Hematopoietic multipotent progenitor cell treated with erythropoietin and hydrocortisone succinate and interleukin-3 and kit ligand, for 15 days (in vitro differentiated cells): ENCODE measurements at regions not wholly inside any gene's neighbourhood (a gene's known extent, or its start where the extent isn't known, plus 50 kb on each side); places are given as distances from the start of the nearest gene placed in this dataset.

ENCODE experiments used
- DNase-seq: peaks from one replicate; pipeline ENCODE4 v3.0.0-alpha.2; 2015; ENCODE audit warnings: low spot score

GRCh38 chrX:113726898-113727297, 857.0 kb upstream of the HTR2C start:
- DNase-seq, result no peak

GRCh38 chrX:113726466-113726865, 857.4 kb upstream of the HTR2C start:
- no peak for DNase-seq

GRCh38 chrX:113726009-113726408, 857.9 kb upstream of the HTR2C start:
- DNase-seq, result no peak

GRCh38 chrX:113699939-113700338, 859.3 kb upstream of the AMOT start:
- DNase-seq, result no peak

- DNase-seq, result no peak
These were observed 834.6 kb upstream of the AMOT start for GRCh38 chrX:113675278-113675677.

GRCh38 chrX:113651306-113651705, 810.7 kb upstream of the AMOT start:
- DNase-seq, result no peak

GRCh38 chrX:113644426-113644825, 803.8 kb upstream of the AMOT start:
- no peak for DNase-seq

- DNase-seq, result no peak
These were observed 793.9 kb upstream of the AMOT start for GRCh38 chrX:113634565-113634964.

- no peak for DNase-seq
These were observed 788.7 kb upstream of the AMOT start for GRCh38 chrX:113629326-113629725.

- no peak for DNase-seq
These were observed 753.7 kb upstream of the AMOT start for GRCh38 chrX:113594123-113594841.

- no peak for DNase-seq
These were observed 745.8 kb upstream of the AMOT start for GRCh38 chrX:113586281-113586898.

GRCh38 chrX:113580486-113580885, 739.9 kb upstream of the AMOT start:
- DNase-seq, result no peak

GRCh38 chrX:113558576-113558975, 717.9 kb upstream of the AMOT start:
- DNase-seq, result no peak

- no peak for DNase-seq
These were observed 711.3 kb upstream of the AMOT start for GRCh38 chrX:113551919-113552318.

GRCh38 chrX:113548308-113549015, 707.8 kb upstream of the AMOT start:
- no peak for DNase-seq

- DNase-seq, result no peak
These were observed 704.4 kb upstream of the AMOT start for GRCh38 chrX:113545040-113545439.

GRCh38 chrX:113539599-113540356, 699.1 kb upstream of the AMOT start:
- DNase-seq, result no peak

GRCh38 chrX:113529426-113530013, 688.9 kb upstream of the AMOT start:
- DNase-seq, result no peak

GRCh38 chrX:113522814-113523213, 682.2 kb upstream of the AMOT start:
- no peak for DNase-seq

GRCh38 chrX:113514906-113515305, 674.3 kb upstream of the AMOT start:
- no peak for DNase-seq

GRCh38 chrX:113512700-113513395, 672.2 kb upstream of the AMOT start:
- no peak for DNase-seq

- no peak for DNase-seq
These were observed 670.0 kb upstream of the AMOT start for GRCh38 chrX:113510586-113510985.
